Stimulated activated CD8-positive, alpha-beta memory T cell treated with anti-CD3 and anti-CD28 coated beads, Interleukin-4, amount 100 ng/mL, for 4 hours (primary cell): ENCODE measurements at regions not wholly inside any gene's neighbourhood (a gene's known extent, or its start where the extent isn't known, plus 50 kb on each side); places are given as distances from the start of the nearest gene placed in this dataset.
"Not testable (repeated sequence)": the region's sequence is repeated elsewhere in the genome, so short reads cannot be mapped to it uniquely, and the experiment has no call there.

Source experiments
- DNase-seq, 2 donors: peaks; one replicate each; pipeline ENCODE4 v3.0.0-alpha.2; 2020; ENCODE audit warnings: low read depth in 2 of 2, low spot score in 1 of 2

- DNase-seq, result no peak
These were observed 221.8 kb downstream of the TMEM121 start for GRCh38 chr14:105748204-105748578.

- DNase-seq, result not testable (repeated sequence)
These were observed 222.3 kb downstream of the TMEM121 start for GRCh38 chr14:105748710-105749109.

DNA sequence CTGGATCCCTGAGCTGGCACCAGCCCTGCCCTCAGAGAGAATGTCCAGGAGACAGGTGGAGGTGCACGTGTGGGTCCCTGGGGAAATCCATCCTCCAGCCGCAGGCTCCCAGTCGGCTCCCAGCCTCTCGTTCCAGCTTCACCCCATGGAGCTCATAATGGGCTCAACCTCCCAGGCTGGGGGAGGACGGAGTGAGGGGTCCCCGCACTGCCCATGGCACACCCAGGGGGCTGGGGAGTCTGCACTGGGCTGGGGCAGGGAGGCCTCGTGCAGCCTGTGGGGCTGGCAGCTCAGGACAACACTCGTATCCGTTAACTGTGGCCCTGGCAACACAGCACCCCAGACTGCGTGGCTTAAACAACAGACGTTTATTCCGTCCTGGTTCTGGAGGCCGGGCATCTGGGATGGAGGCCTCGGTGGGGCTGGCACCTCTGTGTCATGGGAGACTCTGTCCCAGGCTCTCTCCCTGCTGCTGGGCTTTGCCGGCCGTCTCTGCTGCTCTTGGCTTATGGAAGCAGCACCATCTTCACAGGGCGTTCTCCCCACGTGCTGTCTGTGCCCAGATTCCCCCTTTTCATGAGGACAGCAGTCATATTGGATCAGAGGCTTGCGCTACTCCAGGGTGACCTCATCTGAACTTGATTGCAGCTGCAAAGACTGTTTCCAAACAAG lies 223.6 kb downstream of the TMEM121 start:
- not testable (repeated sequence) for DNase-seq

- not testable (repeated sequence) for DNase-seq
These were observed 224.9 kb downstream of the TMEM121 start for GRCh38 chr14:105751291-105751751.

DNA sequence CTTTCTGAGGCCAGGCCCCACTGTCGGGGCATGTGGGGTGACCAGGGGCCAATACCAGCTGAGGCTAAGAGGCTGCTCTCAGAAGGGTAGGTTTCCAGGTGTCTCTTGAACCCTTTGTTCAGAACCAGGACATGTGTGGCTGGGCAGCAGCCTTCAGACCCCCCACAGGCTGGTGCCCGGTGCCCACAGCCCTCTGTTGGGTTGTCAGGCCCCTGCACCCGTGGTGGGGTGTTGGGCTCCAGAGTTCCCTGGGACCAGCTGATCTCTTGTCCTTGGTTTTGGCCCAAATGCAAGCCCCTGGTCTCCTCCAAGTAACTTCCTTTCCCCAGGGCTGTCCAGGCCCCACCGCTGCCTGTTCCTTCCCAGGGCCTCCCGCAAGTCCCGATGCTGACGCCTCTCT lies 226.0 kb downstream of the TMEM121 start:
- DNase-seq, result not testable (repeated sequence)

DNA sequence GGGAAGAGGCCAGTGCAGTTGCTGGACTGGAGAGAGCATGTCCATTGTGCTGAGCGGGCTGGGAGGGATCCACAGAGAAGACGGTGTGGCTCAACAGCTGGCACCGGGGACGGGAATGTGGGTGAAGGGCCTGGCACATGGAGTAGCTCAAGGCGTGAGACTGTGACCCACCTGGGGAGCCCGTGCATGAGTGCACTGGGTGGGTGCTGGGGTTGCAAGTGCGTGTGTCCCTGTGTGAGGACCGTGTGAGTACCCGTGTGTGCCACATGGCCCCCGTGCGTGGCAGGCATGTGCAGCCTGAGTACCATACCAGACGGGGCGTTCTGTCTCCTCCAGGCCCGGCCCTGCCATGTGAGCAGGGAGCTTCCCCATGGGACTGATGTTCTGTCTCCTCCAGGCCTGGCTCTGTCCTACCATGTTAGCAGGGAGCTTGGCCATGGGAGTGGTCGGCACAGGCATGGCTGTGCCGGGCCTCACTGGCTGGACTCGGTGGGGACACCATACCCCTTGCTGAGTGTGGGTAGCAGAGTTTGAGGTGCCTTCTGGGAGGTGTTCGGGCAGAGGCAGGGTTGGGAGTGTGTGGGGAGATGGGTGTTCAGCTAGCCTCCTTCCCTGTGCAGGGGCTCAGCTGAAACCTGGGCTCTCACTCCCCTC lies 234.4 kb downstream of the TMEM121 start:
- DNase-seq, result no peak

- not testable (repeated sequence) for DNase-seq
These were observed 235.0 kb downstream of the TMEM121 start for GRCh38 chr14:105761345-105761740.

DNA sequence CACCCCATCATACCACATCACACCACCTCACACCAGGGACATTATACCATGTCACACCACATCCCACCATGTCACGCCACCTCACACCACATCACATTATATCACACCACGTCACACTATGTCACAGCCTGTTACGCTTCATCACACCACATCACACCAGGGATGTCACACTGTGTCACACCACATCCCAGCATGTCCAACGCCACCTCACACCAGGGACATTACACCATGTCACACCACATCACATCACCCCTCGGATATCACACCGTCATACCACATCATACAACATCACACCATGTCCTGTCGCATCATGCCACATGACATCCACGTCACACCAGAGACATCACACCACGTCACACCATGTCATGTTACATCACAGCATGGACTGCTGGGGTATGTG lies 235.5 kb downstream of the TMEM121 start:
- no peak for DNase-seq

DNA sequence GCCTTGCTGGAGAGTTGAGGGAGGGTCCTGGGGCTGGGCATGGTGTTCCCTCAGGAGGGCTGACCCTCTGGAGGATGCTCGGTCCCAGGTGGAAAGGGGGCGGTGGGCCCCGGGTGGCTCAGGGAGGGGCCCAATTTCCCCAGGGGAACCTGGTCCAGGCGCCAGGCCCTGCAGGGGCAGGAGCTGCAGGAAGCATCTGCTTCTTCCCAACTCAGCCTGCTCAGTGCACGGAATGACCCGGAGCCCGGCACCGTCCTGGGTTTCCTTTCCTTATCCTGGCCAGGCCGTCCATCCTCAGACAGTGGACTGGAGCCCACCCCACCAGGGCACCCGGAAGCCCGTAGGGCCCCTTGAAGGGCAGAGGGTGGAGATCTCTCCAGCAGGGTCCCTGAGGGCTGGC lies 235.9 kb downstream of the TMEM121 start:
- not testable (repeated sequence) for DNase-seq

- DNase-seq, result not testable (repeated sequence)
These were observed 238.0 kb downstream of the TMEM121 start for GRCh38 chr14:105764254-105764901.

- DNase-seq, result not testable (repeated sequence)
These were observed 238.9 kb downstream of the TMEM121 start for GRCh38 chr14:105765072-105765825.

DNA sequence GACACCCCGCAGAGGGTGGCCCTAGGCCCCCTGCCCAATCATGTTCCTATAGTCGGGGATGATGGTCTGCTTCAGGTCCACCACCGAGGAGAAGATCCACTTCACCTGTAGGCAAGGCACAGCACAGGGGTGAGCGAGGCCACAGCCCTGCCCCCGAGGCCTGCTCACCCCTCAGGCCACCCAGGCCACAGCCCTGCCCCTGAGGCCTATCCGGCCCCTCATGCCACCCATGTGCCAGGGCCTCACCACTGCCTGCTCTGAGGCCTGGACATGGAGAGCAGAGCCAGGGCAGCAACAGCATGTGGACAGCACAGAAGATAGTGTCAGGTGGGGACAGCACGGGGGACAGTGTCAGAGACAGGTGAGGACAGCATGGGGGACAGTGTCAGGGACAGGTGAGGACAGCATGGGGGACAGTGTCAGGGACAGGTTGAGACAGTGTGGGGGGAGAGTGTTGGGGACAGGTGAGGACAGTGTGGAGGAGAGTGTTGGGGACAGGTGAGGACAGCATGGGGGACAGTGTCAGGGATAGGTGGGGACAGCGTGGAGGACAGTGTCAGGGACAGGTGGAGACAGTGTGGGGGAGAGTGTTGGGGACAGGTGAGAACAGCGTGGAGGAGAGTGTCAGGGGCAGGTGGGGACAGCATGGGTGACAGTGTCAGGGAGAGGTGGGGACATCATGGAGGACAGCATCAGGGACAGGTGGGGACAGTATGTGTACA lies 239.7 kb downstream of the TMEM121 start:
- DNase-seq, result no peak

DNA sequence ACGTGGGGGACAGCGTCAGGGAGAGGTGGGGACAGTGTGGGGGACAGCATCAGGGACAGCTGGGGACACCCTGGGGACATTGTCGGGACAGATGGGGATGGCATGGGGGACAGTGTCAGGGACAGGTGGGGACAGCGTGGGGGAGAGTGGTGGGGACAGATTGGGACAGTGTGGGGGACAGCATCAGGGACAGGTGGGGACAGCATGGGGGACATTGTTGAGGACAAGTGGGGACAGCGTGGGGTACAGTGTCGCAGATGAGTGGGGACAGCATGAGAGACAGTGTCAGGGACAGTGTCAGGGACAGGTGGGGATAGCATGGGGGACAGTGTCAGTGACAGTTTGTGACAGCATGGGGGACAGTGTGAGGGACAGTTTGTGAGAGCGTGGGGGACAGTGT lies 240.9 kb downstream of the TMEM121 start:
- DNase-seq, result no peak

GRCh38 chr14:105768039-105768438 lies 241.7 kb downstream of the TMEM121 start:
- DNase-seq, result not testable (repeated sequence)

- not testable (repeated sequence) for DNase-seq
These were observed 242.8 kb downstream of the TMEM121 start for GRCh38 chr14:105769061-105769730.

DNA sequence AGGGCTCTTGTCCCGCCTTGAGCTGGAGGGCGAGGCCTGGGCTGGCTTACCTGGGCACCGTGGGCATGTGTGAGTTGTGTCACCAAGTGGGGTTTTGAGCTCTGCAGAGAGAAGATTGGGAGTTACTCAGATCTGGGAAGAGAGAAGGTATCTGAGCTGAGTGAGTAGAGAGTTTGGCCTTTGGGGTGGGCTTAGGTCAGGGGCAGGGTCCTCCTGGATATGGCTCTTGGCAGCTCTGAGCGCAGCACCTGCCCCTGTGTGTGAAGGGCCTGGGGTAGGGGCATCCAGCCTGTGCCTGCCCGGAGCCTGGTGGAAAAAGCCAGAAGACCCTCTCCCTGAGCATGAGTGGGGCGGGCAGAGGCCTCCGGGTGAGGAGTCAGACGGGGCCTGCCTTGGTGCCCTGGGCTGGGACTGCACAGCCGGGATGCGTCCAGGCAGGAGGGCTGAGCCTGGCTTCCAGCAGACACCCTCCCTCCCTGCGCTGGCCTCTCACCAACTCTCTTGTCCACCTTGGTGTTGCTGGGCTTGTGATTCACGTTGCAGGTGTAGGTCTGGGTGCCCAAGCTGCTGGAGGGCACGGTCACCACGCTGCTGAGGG lies 244.3 kb downstream of the TMEM121 start:
- DNase-seq, result not testable (repeated sequence)

DNA sequence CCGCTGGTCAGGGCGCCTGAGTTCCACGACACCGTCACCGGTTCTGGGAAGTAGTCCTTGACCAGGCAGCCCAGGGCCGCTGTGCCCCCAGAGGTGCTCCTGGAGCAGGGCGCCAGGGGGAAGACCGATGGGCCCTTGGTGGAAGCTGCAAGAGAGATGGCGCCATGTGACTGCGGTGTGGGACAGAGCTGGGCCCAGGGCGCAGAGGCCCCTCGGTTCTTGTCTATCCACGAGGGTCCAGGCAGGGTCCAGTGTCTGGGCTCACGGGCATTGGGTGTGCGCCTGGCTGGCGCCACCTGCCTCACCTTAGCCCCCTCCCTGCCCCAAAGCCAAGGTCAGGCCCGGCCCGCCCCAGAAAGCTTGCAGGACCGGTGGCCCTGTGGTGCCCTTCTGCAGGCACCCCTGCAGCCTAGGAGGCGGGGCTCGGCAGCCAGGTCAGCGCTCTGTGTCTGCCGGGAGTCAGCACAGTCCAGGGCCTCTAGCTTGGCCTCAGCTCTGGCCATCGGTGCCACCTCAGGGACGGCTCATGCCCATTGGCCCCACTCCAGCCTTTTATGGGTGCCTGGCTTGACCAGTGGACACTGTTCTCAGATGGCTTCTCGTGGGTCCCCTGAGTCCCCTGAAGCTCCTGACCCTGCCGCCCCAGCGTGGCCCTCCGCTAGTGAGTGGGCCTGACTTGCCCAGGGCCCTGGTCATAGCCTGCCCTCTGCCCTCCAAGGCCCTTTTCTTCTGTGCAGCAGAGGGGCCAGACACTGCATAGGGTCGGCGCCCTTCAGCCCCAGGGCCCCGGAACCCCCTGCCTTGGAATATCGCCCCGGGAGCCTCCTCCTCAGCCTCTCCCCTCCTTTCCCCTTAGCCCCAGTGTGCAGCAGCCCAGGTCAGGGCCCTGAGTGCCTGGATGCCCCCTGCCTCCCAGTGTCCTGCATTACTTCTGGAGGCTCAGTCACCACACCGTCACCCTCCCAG lies 245.2 kb downstream of the TMEM121 start:
- not testable (repeated sequence) for DNase-seq

GRCh38 chr14:105772710-105773250 lies 246.4 kb downstream of the TMEM121 start:
- DNase-seq, result not testable (repeated sequence)
